Right lobe of liver (tissue), 6 donors: ENCODE measurements at regions not wholly inside any gene's neighbourhood (a gene's known extent, or its start where the extent isn't known, plus 50 kb on each side); places are given as distances from the start of the nearest gene placed in this dataset.

Source experiments
- ATAC-seq, 4 donors: fragments of 200-7000 bp; cut with Tn5 transposase; one replicate each; pipeline ENCODE4 v1.9.1; 2020; ENCODE audit warnings: mild to moderate bottlenecking in 4 of 4, moderate library complexity in 4 of 4
- DNase-seq, 3 donors: peaks; one replicate each; pipeline ENCODE4 v3.0.0-alpha.2; 2020
- H3K27ac ChIP-seq, 3 donors: fragments of 200-600 bp; one replicate each; pipeline ENCODE4 v1.8.0; 2022
- H3K27me3 ChIP-seq, 2 donors: fragments of 200-600 bp; one replicate each; pipeline ENCODE4 v1.8.0; 2022
- H3K36me3 ChIP-seq, 4 donors: fragments of 200-600 bp; sonication (generic) in 1 of 4; one replicate each; pipeline versions ENCODE4 v1.5.1 to v1.8.0; 2017 to 2022; ENCODE audit warnings: control low read depth in 1 of 4
- H3K4me1 ChIP-seq, 4 donors: fragments of 200-600 bp; sonication (generic) in 1 of 4; one replicate each; pipeline versions ENCODE4 v1.5.1 to v1.8.0; 2017 to 2022; ENCODE audit warnings: control low read depth in 1 of 4
- H3K4me3 ChIP-seq, 3 donors: fragments of 200-600 bp; one replicate each; pipeline ENCODE4 v1.8.0; 2022
- H3K9me3 ChIP-seq, 4 donors: fragments of 200-600 bp; sonication (generic) in 1 of 4; one replicate each; pipeline versions ENCODE4 v1.5.1 to v1.8.0; 2017 to 2022; ENCODE audit warnings: control low read depth in 1 of 4
- POLR2A ChIP-seq: fragments of 450-650 bp; IDR thresholded peaks from one replicate; pipeline ENCODE4 v1.6.1; 2017; ENCODE audit warnings: antibody characterized with exemption, mild to moderate bottlenecking
- WGBS: methylation state at CpG from one replicate; pipeline ENCODE4 v1.1.6; 2018; ENCODE audit warnings: low coverage, low lambda C conversion rate; ENCODE audit not compliant: insufficient coverage; ENCODE audit errors: missing lambda C conversion rate; 5-methylcytosine and 5-hydroxymethylcytosine counted together
- intact Hi-C, 2 donors: fragments of 100-400 bp; cut with DNase I; formaldehyde crosslinking; loops; one replicate each; pipeline versions ENCODE4 v1.11.2 to v1.14.1; 2022
- TF ChIP-seq, protein P1 (sequence below), 4 donors: fragments of 200-600 bp in 3 of 4; fragments of 450-650 bp in 1 of 4; IDR thresholded peaks; one replicate each; pipeline versions ENCODE4 v1.5.1 to v1.8.0; 2016 to 2022; ENCODE audit warnings: antibody characterized with exemption in 4 of 4, mild to moderate bottlenecking in 2 of 4
- donor health status: DM: no; HTN: yes; CAD: no.
- donor health status: DM: no; HTN: no; CAD: no.
- donor health status: DM: no; HTN: no; CAD: no.
- donor health status: DM: no; HTN: yes; CAD: no.
- donor health status: DM: no; HTN: yes; CAD: no.

DNA sequence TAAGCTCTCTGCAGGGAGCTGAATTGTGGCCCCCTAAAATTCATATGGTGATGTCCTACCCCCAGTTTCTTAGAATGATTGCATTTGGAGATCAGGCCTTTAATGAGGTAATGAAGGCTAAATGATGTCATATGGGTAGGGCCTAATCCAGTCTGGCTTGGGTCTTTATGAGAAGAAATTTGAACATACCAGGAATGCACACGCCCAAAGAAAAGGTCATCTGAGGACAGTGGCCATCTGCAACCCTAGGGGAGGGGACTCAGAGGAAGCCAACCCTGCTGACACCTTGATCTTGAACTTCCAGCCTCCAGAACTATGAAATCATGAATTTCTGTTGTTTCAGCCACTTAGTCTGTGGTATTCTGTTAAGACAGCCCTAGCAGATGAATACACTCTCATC, 426.7 kb downstream of the EPHA4 start:
- TF ChIP-seq, protein P1, sequence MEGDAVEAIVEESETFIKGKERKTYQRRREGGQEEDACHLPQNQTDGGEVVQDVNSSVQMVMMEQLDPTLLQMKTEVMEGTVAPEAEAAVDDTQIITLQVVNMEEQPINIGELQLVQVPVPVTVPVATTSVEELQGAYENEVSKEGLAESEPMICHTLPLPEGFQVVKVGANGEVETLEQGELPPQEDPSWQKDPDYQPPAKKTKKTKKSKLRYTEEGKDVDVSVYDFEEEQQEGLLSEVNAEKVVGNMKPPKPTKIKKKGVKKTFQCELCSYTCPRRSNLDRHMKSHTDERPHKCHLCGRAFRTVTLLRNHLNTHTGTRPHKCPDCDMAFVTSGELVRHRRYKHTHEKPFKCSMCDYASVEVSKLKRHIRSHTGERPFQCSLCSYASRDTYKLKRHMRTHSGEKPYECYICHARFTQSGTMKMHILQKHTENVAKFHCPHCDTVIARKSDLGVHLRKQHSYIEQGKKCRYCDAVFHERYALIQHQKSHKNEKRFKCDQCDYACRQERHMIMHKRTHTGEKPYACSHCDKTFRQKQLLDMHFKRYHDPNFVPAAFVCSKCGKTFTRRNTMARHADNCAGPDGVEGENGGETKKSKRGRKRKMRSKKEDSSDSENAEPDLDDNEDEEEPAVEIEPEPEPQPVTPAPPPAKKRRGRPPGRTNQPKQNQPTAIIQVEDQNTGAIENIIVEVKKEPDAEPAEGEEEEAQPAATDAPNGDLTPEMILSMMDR (IDR thresholded peaks at IDR 0.05): no peak
- TF ChIP-seq POLR2A: no peak
- ATAC-seq (no peak), DNase-seq (no peak)
- Histone ChIP-seq H3K4me3 (no peak overlapping the region), H3K27me3 (no peaks in the 10 kb centered on the region), H3K4me1 (no peaks in the 10 kb centered on the region), H3K36me3 (no peaks in the 10 kb centered on the region), H3K27ac (no peak overlapping the region), H3K9me3 (no peaks in the 10 kb centered on the region)
- WGBS: 67% methylated on average over 1 of the region's 1 CpG
- intact Hi-C loops: no loop called here

DNA sequence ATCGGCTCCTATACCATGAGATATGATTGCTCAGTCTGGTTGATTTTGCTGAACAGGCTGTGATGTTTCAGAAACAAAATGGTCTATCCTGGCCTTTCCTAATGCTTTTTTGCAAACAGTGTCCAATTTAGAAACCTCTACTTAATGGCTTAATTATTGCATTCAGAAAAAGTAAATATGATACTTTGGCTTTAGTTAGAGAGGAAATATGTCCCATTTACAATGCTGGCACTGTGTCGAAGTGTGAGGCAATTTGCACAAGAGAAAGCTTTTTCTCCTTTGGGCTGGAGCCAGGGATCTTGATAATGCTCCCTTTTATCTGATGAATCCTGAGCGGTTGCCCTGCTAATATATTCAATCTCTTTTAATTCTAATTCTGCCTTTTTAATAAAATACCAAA, 418.9 kb downstream of the EPHA4 start:
- Histone ChIP-seq H3K4me1 (no peaks in the 10 kb centered on the region), H3K9me3 (no peaks in the 10 kb centered on the region), H3K36me3 (no peaks in the 10 kb centered on the region), H3K27me3 (no peaks in the 10 kb centered on the region), H3K4me3 (no peak overlapping the region), H3K27ac (no peak overlapping the region)
- no peak for DNase-seq
- TF ChIP-seq, protein P1 (IDR thresholded peaks at IDR 0.05): no peak
- TF ChIP-seq POLR2A: no peak
- intact Hi-C loops: no loop called here
- ATAC-seq: no peak
- WGBS: 38% methylated on average over 2 of the region's 3 CpGs

DNA sequence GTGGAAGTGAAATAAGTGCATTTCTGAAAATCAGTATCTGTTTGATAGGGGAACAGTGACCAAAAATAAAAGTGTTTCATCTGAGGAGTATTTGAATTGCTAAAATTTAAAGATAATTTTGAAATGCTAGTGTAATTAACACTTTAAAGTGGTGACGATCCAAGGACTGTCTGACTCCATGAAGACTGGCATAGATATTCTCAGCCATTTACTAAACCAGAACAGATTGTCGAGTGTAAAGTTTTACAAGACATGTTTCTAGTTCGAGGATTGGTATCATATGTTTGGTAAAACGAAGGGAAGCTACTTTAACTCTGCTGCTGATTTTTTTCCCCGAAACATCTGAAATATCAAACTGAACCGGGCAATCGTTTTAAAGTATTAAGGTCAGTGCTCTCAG, 417.9 kb downstream of the EPHA4 start:
- no peak for ATAC-seq
- TF ChIP-seq, protein P1 (IDR thresholded peaks at IDR 0.05): no peak
- TF ChIP-seq POLR2A: no peak
- Histone ChIP-seq H3K4me3 (no peak overlapping the region), H3K36me3 (no peaks in the 10 kb centered on the region), H3K9me3 (no peaks in the 10 kb centered on the region), H3K27me3 (no peaks in the 10 kb centered on the region), H3K27ac (no peak overlapping the region), H3K4me1 (no peaks in the 10 kb centered on the region)
- intact Hi-C loops: no loop called here
- DNase-seq: no peak
- WGBS: 71% methylated on average over 7 of the region's 7 CpGs

DNA sequence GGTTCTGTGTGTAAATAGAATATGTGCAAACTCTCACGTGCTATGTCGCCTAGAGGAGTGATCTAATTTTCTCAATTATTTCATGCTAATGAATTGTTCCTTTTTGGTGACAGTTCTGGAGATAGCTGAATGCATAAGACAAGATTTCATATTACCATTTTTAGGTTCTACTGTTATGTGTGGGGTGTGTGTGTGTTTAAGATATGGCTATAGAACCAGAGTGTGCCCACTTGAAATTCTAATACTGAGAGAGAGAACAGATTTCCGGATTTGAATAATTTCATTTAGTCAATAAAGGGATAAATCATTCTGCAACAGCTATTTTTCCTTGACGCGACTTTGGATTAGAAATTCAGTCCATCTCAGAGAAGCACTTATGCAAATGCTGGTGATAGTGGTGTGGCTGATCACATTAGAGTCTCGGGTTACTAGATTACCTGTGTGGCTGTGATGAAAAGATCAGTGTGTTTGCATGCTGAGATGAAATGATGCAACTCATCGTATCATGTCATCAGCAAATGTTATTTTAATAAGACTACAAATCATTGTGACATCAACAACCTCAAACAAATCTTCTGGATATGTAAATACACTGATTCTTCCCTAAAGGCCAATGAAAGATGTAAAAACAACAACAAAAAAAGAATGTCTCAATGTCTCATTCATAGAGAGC, 415.9 kb downstream of the EPHA4 start:
- ATAC-seq (no peak), DNase-seq (no peak)
- H3K27me3 ChIP-seq: no peaks in the 10 kb centered on the region
- intact Hi-C loops: no loop called here
- no peak overlapping the region for H3K27ac ChIP-seq
- TF ChIP-seq, protein P1 (IDR thresholded peaks at IDR 0.05): no peak
- no peak for TF ChIP-seq POLR2A
- no peak overlapping the region for H3K4me3 ChIP-seq
- no peaks in the 10 kb centered on the region for H3K4me1 ChIP-seq
- H3K36me3 ChIP-seq: no peaks in the 10 kb centered on the region
- WGBS: 59% methylated on average over 7 of the region's 7 CpGs
- no peaks in the 10 kb centered on the region for H3K9me3 ChIP-seq

DNA sequence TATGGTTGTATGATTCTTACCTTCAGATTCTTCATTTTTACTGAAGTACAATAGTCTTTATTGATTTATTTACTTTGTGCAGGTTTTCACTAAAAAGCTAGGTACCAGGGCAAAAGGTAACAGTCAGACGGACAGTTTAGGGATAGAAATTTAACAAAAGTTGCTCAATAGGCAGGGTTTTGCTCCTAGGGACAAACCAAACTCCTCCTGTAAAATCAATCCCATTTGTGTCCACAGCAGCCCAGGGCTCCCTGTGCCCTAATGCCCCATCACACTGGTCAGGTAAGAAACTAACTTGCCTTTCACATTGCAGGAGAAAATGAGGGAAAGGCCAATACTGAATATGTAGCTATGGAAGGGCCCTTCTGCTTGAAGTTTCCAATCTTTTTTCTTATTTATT, 410.9 kb downstream of the EPHA4 start:
- no peaks in the 10 kb centered on the region for H3K27me3 ChIP-seq
- WGBS: 17% methylated on average over 1 of the region's 1 CpG
- no peaks in the 10 kb centered on the region for H3K9me3 ChIP-seq
- H3K4me1 ChIP-seq: no peaks in the 10 kb centered on the region
- H3K4me3 ChIP-seq: no peak overlapping the region
- intact Hi-C loops: no loop called here
- H3K36me3 ChIP-seq: no peaks in the 10 kb centered on the region
- H3K27ac ChIP-seq: no peak overlapping the region
- DNase-seq (no peak), ATAC-seq (peak in 1 of 4 donors; percentile 72)
- TF ChIP-seq, protein P1 (IDR thresholded peaks at IDR 0.05): no peak
- no peak for TF ChIP-seq POLR2A
